HepG2 (cell line): ENCODE measurements at regions not wholly inside any gene's neighbourhood (a gene's known extent, or its start where the extent isn't known, plus 50 kb on each side); places are given as distances from the start of the nearest gene placed in this dataset.

Experiments
- FOXA1 ChIP-seq, 2 experiments: fragments of 450-650 bp in 1 of 2; sonication (generic) in 1 of 2; formaldehyde crosslinking in 1 of 2; IDR thresholded peaks; 2 replicates each; pipeline versions ENCODE4 v1.4.0 to v1.6.1; 2016 to 2020; ENCODE audit warnings: missing genetic modification reagents in 1 of 2
- NBN ChIP-seq: fragments of 450-650 bp; conservative IDR thresholded peaks from 2 replicates; pipeline ENCODE4 v1.6.1; 2017
- RFX3 ChIP-seq: IDR thresholded peaks from 2 replicates; pipeline ENCODE4 v1.6.1; 2016; ENCODE audit warnings: missing biosample characterization, missing genetic modification reagents
- TF ChIP-seq, protein P1 (sequence below): fragments of 450-650 bp; IDR thresholded peaks from 2 replicates; pipeline ENCODE4 v1.6.1; 2016
- TF ChIP-seq, protein P2 (sequence below): sonication (generic); formaldehyde crosslinking; IDR thresholded peaks from 2 replicates; pipeline ENCODE4 v1.9.0; 2021; ENCODE audit warnings: mild to moderate bottlenecking, missing genetic modification reagents

DNA sequence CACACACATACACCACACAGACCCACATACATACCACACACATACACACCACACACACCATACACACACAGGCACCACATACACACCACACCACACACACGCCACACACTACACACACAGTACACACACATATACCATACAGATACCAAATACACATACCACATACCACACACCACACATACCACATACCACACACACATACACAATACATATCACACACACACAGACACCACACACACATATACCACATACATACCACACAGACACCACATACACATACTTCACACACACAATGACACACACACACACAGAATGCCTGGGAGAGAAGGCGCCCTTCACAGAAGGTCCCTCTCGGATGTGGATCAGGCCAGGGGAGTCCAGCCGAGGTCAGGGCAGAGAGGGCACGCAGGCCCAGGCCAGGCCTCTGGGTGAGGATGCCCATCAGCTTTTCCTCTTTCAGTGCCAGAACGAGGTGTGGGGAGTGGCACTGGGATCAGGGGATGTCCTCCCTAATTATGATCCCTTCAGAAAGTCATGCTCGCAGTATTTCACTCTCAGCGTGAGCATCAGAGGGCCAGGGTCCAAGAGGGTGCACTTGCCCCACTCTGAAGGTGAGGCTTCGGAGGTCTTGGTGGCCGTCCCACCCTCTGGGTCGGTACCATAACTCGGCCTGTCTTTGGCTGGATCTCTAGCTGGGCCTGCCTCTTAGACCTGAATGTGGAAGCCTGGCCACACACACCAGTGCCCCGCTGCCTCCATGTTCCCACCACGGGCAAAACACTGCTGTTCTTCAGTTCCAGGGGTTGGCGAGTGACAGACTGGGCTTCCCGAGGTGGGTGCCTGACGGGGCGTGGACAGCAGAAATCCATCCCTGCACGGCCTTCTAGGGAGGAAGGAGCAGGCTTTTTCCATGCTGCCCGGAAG is 70.6 kb upstream of the ODC1 start (continued):
- TF ChIP-seq, protein P1, sequence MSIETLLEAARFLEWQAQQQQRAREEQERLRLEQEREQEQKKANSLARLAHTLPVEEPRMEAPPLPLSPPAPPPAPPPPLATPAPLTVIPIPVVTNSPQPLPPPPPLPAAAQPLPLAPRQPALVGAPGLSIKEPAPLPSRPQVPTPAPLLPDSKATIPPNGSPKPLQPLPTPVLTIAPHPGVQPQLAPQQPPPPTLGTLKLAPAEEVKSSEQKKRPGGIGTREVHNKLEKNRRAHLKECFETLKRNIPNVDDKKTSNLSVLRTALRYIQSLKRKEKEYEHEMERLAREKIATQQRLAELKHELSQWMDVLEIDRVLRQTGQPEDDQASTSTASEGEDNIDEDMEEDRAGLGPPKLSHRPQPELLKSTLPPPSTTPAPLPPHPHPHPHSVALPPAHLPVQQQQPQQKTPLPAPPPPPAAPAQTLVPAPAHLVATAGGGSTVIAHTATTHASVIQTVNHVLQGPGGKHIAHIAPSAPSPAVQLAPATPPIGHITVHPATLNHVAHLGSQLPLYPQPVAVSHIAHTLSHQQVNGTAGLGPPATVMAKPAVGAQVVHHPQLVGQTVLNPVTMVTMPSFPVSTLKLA: 0 out of 2 replicates have a peak, but pooled peaks have one; percentile 2
- TF ChIP-seq FOXA1 (IDR thresholded peaks at IDR 0.05): peak; percentile 41; the same call in 1 of the 2 replicates
- TF ChIP-seq FOXA1 (CRISPR knock-in tag; IDR thresholded peaks at IDR 0.05): no peak
- 0 out of 2 replicates have a peak, but pooled peaks have one; percentile 16 for TF ChIP-seq NBN
- no peak for TF ChIP-seq RFX3 (CRISPR knock-in tag)
- TF ChIP-seq, protein P2, sequence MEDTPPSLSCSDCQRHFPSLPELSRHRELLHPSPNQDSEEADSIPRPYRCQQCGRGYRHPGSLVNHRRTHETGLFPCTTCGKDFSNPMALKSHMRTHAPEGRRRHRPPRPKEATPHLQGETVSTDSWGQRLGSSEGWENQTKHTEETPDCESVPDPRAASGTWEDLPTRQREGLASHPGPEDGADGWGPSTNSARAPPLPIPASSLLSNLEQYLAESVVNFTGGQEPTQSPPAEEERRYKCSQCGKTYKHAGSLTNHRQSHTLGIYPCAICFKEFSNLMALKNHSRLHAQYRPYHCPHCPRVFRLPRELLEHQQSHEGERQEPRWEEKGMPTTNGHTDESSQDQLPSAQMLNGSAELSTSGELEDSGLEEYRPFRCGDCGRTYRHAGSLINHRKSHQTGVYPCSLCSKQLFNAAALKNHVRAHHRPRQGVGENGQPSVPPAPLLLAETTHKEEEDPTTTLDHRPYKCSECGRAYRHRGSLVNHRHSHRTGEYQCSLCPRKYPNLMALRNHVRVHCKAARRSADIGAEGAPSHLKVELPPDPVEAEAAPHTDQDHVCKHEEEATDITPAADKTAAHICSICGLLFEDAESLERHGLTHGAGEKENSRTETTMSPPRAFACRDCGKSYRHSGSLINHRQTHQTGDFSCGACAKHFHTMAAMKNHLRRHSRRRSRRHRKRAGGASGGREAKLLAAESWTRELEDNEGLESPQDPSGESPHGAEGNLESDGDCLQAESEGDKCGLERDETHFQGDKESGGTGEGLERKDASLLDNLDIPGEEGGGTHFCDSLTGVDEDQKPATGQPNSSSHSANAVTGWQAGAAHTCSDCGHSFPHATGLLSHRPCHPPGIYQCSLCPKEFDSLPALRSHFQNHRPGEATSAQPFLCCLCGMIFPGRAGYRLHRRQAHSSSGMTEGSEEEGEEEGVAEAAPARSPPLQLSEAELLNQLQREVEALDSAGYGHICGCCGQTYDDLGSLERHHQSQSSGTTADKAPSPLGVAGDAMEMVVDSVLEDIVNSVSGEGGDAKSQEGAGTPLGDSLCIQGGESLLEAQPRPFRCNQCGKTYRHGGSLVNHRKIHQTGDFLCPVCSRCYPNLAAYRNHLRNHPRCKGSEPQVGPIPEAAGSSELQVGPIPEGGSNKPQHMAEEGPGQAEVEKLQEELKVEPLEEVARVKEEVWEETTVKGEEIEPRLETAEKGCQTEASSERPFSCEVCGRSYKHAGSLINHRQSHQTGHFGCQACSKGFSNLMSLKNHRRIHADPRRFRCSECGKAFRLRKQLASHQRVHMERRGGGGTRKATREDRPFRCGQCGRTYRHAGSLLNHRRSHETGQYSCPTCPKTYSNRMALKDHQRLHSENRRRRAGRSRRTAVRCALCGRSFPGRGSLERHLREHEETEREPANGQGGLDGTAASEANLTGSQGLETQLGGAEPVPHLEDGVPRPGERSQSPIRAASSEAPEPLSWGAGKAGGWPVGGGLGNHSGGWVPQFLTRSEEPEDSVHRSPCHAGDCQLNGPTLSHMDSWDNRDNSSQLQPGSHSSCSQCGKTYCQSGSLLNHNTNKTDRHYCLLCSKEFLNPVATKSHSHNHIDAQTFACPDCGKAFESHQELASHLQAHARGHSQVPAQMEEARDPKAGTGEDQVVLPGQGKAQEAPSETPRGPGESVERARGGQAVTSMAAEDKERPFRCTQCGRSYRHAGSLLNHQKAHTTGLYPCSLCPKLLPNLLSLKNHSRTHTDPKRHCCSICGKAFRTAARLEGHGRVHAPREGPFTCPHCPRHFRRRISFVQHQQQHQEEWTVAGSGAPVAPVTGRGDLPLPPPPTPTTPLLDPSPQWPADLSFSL (CRISPR knock-in tag): peak; percentile 67; the same call in 1 of the 2 replicates
- TF ChIP-seq, all 625 proteins: peak for 8
